ENCODE measurements at regions not wholly inside any gene's neighbourhood (a gene's known extent, or its start where the extent isn't known, plus 50 kb on each side); places are given as distances from the start of the nearest gene placed in this dataset.

- ChIA-PET CTCF (no interaction called here), POLR2A (no interaction called here)
- no peak for DNase-seq
- Mint-ChIP-seq H3K4me1 (ENCODE audit: low read depth) (no peaks in the 10 kb centered on the region), H3K27ac (no peak overlapping the region), H3K27me3 (no peaks in the 10 kb centered on the region), H3K4me3 (no peak overlapping the region), H3K36me3 (no peaks in the 10 kb centered on the region), H3K9me3 (peaks cover 8% of the 10 kb centered on the region)
- intact Hi-C loops (cut with micrococcal nuclease), result no loop called here
Measured at GRCh38 chr7:85620936-85621685, 434.3 kb upstream of the SEMA3D start.

- H3K36me3 Mint-ChIP-seq, result no peaks in the 10 kb centered on the region
- ChIA-PET CTCF (no interaction called here), POLR2A (no interaction called here)
- no peak overlapping the region for H3K27ac Mint-ChIP-seq
- H3K4me3 Mint-ChIP-seq, result no peak overlapping the region
- no peaks in the 10 kb centered on the region for H3K4me1 Mint-ChIP-seq (ENCODE audit: low read depth)
- no peaks in the 10 kb centered on the region for H3K27me3 Mint-ChIP-seq
- no peak for DNase-seq
- intact Hi-C loops (cut with micrococcal nuclease), result no loop called here
- H3K9me3 Mint-ChIP-seq, result peaks cover 6% of the 10 kb centered on the region
Measured at GRCh38 chr7:85619236-85619635, 432.4 kb upstream of the SEMA3D start.

- no peak for DNase-seq
- Mint-ChIP-seq H3K4me3 (no peak overlapping the region), H3K27me3 (no peaks in the 10 kb centered on the region), H3K9me3 (peaks cover 12% of the 10 kb centered on the region), H3K27ac (no peak overlapping the region), H3K4me1 (ENCODE audit: low read depth) (no peaks in the 10 kb centered on the region), H3K36me3 (no peaks in the 10 kb centered on the region)
- ChIA-PET POLR2A (no interaction called here), CTCF (no interaction called here)
- intact Hi-C loops (cut with micrococcal nuclease), result no loop called here
Measured at GRCh38 chr7:85614684-85615083, 427.8 kb upstream of the SEMA3D start.

- DNase-seq, result no peak
- ChIA-PET POLR2A (no interaction called here), CTCF (no interaction called here)
- Mint-ChIP-seq H3K4me3 (no peak overlapping the region), H3K4me1 (ENCODE audit: low read depth) (no peaks in the 10 kb centered on the region), H3K27me3 (no peaks in the 10 kb centered on the region), H3K27ac (no peak overlapping the region), H3K9me3 (peaks cover 9% of the 10 kb centered on the region), H3K36me3 (no peaks in the 10 kb centered on the region)
- intact Hi-C loops (cut with micrococcal nuclease), result no loop called here
Measured at GRCh38 chr7:85612514-85612913, 425.7 kb upstream of the SEMA3D start.

- Mint-ChIP-seq H3K36me3 (no peaks in the 10 kb centered on the region), H3K9me3 (peaks cover 11% of the 10 kb centered on the region), H3K4me1 (ENCODE audit: low read depth) (no peaks in the 10 kb centered on the region), H3K27me3 (no peaks in the 10 kb centered on the region), H3K27ac (no peak overlapping the region), H3K4me3 (no peak overlapping the region)
- CTCF ChIA-PET, result no interaction called here
- POLR2A ChIA-PET, result no interaction called here
- intact Hi-C loops (cut with micrococcal nuclease), result no loop called here
- DNase-seq, result no peak
Measured at GRCh38 chr7:85608804-85609203, 421.9 kb upstream of the SEMA3D start.

- Mint-ChIP-seq H3K4me3 (no peak overlapping the region), H3K36me3 (no peaks in the 10 kb centered on the region), H3K27ac (no peak overlapping the region), H3K27me3 (no peaks in the 10 kb centered on the region), H3K9me3 (peaks cover 2% of the 10 kb centered on the region), H3K4me1 (ENCODE audit: low read depth) (no peaks in the 10 kb centered on the region)
- ChIA-PET POLR2A (no interaction called here), CTCF (no interaction called here)
- intact Hi-C loops (cut with micrococcal nuclease), result no loop called here
- no peak for DNase-seq
Measured at GRCh38 chr7:85602196-85602595, 415.3 kb upstream of the SEMA3D start.

- H3K27ac Mint-ChIP-seq, result no peak overlapping the region
- CTCF ChIA-PET, result no interaction called here
Measured at GRCh38 chr7:85600395-85600794, 413.5 kb upstream of the SEMA3D start.

GRCh38 chr7:85596827-85597226 lies 410.0 kb upstream of the SEMA3D start:
- H3K27me3 Mint-ChIP-seq, result no peaks in the 10 kb centered on the region
- DNase-seq, result no peak
- intact Hi-C loops (cut with micrococcal nuclease), result no loop called here
- CTCF ChIA-PET, result no interaction called here
- no peaks in the 10 kb centered on the region for H3K4me1 Mint-ChIP-seq (ENCODE audit: low read depth)
- H3K27ac Mint-ChIP-seq, result no peak overlapping the region
- no peak overlapping the region for H3K4me3 Mint-ChIP-seq
- H3K9me3 Mint-ChIP-seq, result no peaks in the 10 kb centered on the region
- POLR2A ChIA-PET, result no interaction called here
- H3K36me3 Mint-ChIP-seq, result no peaks in the 10 kb centered on the region

More at GRCh38 chr7:85600395-85600794, 413.5 kb upstream of the SEMA3D start:
- Mint-ChIP-seq H3K9me3 (no peaks in the 10 kb centered on the region), H3K4me1 (ENCODE audit: low read depth) (no peaks in the 10 kb centered on the region), H3K36me3 (no peaks in the 10 kb centered on the region), H3K4me3 (no peak overlapping the region), H3K27me3 (no peaks in the 10 kb centered on the region)
- no peak for DNase-seq
- POLR2A ChIA-PET, result no interaction called here
- intact Hi-C loops (cut with micrococcal nuclease), result no loop called here

- Mint-ChIP-seq H3K27ac (no peak overlapping the region), H3K4me1 (ENCODE audit: low read depth) (no peaks in the 10 kb centered on the region), H3K9me3 (no peaks in the 10 kb centered on the region), H3K4me3 (no peak overlapping the region), H3K36me3 (no peaks in the 10 kb centered on the region), H3K27me3 (no peaks in the 10 kb centered on the region)
- intact Hi-C loops (cut with micrococcal nuclease), result no loop called here
- ChIA-PET POLR2A (no interaction called here), CTCF (no interaction called here)
- no peak for DNase-seq
Measured at GRCh38 chr7:85595750-85596178, 408.9 kb upstream of the SEMA3D start.

- H3K36me3 Mint-ChIP-seq, result no peaks in the 10 kb centered on the region
- H3K27me3 Mint-ChIP-seq, result no peaks in the 10 kb centered on the region
- no peak overlapping the region for H3K27ac Mint-ChIP-seq
- intact Hi-C loops (cut with micrococcal nuclease), result no loop called here
- no peaks in the 10 kb centered on the region for H3K9me3 Mint-ChIP-seq
- ChIA-PET CTCF (interaction anchor here (1.0 kb wide), 1 partner anchor 551 kb away, joined by 3 read pairs; no protein-coding TSS in a partner anchor), POLR2A (no interaction called here)
- H3K4me3 Mint-ChIP-seq, result no peak overlapping the region
- no peak for DNase-seq
- no peaks in the 10 kb centered on the region for H3K4me1 Mint-ChIP-seq (ENCODE audit: low read depth)
Measured at GRCh38 chr7:85593355-85593754, 406.5 kb upstream of the SEMA3D start.

- Mint-ChIP-seq H3K4me1 (ENCODE audit: low read depth) (no peaks in the 10 kb centered on the region), H3K4me3 (no peak overlapping the region), H3K27ac (no peak overlapping the region), H3K36me3 (no peaks in the 10 kb centered on the region), H3K27me3 (no peaks in the 10 kb centered on the region), H3K9me3 (no peaks in the 10 kb centered on the region)
- ChIA-PET CTCF (no interaction called here), POLR2A (no interaction called here)
- intact Hi-C loops (cut with micrococcal nuclease), result no loop called here
- no peak for DNase-seq
Measured at GRCh38 chr7:85587785-85588184, 400.9 kb upstream of the SEMA3D start.

GRCh38 chr7:85586091-85586490 lies 399.2 kb upstream of the SEMA3D start:
- no peak for DNase-seq
- no peaks in the 10 kb centered on the region for H3K9me3 Mint-ChIP-seq
- no peaks in the 10 kb centered on the region for H3K27me3 Mint-ChIP-seq
- H3K4me1 Mint-ChIP-seq (ENCODE audit: low read depth), result no peaks in the 10 kb centered on the region
- ChIA-PET POLR2A (no interaction called here), CTCF (interaction anchor here (0.8 kb wide), 1 partner anchor 31 kb away, joined by 3 read pairs; no protein-coding TSS in a partner anchor)
- no peak overlapping the region for H3K4me3 Mint-ChIP-seq
- intact Hi-C loops (cut with micrococcal nuclease), result no loop called here
- no peaks in the 10 kb centered on the region for H3K36me3 Mint-ChIP-seq
- no peak overlapping the region for H3K27ac Mint-ChIP-seq

- ChIA-PET CTCF (no interaction called here), POLR2A (no interaction called here)
- H3K27me3 Mint-ChIP-seq, result no peaks in the 10 kb centered on the region
- intact Hi-C loops (cut with micrococcal nuclease), result no loop called here
- no peaks in the 10 kb centered on the region for H3K36me3 Mint-ChIP-seq
- no peak for DNase-seq
- no peak overlapping the region for H3K27ac Mint-ChIP-seq
- H3K9me3 Mint-ChIP-seq, result no peaks in the 10 kb centered on the region
- H3K4me1 Mint-ChIP-seq (ENCODE audit: low read depth), result no peaks in the 10 kb centered on the region
- H3K4me3 Mint-ChIP-seq, result no peak overlapping the region
Measured at GRCh38 chr7:85583131-85583953, 396.5 kb upstream of the SEMA3D start.
